ENCODE measurements at regions not wholly inside any gene's neighbourhood (a gene's known extent, or its start where the extent isn't known, plus 50 kb on each side); places are given as distances from the start of the nearest gene placed in this dataset.

DNA sequence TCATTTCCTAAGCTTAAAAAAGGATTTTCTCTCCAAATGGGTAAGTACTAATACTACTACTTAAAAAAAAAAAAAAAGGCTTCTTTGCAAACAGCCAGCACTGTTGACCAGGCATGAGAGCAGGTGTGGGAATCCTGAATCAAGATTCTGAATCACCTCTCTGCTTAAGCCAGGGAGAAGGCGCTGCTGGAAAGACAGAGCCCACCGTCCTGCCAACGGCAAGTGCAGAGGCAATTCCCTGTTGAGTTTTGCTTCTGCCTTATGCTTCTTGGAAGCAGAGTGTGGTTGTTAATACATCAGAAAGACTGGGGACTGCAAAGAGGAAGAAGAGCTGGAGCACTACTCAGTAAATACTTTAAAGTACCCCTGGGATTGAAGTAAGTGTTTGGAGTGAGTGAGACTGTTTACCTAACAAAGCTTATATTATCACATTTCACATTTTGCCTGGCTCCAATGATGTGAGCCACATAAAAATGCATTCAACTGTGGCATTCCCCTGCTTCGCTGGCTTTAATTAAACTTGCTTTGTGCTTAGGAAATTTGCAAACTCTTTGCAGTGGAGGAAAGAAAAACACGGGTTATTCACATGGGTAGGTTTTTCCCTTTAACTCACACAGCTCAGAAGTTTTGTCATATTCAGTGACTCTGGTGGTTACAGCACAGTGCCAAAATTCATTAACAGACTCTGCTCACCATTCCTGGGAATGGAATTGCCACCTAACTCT lies 86.0 kb upstream of the KIF2B start:
- Mint-ChIP-seq H3K9me3 (no peaks in the 10 kb centered on the region), H3K4me3 (no peak overlapping the region), H3K27ac (no peak overlapping the region), H3K36me3 (no peaks in the 10 kb centered on the region), H3K4me1 (peaks cover 8% of the 10 kb centered on the region), H3K27me3 (ENCODE audit: low read depth) (no peaks in the 10 kb centered on the region)
- no peak for DNase-seq (ENCODE audit: low spot score in 2 of 2, unreplicated experiment in 2 of 2)
- TF ChIP-seq, protein P1, sequence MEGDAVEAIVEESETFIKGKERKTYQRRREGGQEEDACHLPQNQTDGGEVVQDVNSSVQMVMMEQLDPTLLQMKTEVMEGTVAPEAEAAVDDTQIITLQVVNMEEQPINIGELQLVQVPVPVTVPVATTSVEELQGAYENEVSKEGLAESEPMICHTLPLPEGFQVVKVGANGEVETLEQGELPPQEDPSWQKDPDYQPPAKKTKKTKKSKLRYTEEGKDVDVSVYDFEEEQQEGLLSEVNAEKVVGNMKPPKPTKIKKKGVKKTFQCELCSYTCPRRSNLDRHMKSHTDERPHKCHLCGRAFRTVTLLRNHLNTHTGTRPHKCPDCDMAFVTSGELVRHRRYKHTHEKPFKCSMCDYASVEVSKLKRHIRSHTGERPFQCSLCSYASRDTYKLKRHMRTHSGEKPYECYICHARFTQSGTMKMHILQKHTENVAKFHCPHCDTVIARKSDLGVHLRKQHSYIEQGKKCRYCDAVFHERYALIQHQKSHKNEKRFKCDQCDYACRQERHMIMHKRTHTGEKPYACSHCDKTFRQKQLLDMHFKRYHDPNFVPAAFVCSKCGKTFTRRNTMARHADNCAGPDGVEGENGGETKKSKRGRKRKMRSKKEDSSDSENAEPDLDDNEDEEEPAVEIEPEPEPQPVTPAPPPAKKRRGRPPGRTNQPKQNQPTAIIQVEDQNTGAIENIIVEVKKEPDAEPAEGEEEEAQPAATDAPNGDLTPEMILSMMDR (IDR thresholded peaks at IDR 0.05; ENCODE audit: unreplicated experiment), result no peak

DNA sequence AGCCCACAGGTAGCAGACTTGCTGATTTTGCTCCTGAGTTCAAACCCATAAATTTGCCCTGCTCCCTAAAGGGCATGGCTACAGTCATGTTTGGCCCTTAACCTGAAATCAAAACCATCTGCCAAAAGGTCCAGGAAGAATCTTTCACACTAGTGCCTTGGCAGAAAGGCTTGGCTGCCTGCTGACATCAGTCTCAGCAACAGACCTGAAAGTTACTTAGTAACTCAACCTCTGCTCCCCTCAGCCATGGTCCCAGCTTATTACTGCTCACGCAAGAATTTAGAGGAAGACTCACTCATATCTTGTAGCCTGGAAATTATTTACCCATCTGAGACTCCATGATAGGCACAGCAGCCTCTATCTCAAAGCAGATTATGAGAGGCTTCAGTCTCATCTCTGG lies 98.0 kb upstream of the KIF2B start:
- DNase-seq (ENCODE audit: low spot score in 2 of 2, unreplicated experiment in 2 of 2), result no peak
- Mint-ChIP-seq H3K9me3 (peaks cover 23% of the 10 kb centered on the region), H3K4me3 (no peak overlapping the region), H3K27ac (no peak overlapping the region), H3K4me1 (peaks cover 2% of the 10 kb centered on the region), H3K36me3 (peaks cover 3% of the 10 kb centered on the region), H3K27me3 (ENCODE audit: low read depth) (no peaks in the 10 kb centered on the region)
- TF ChIP-seq, protein P1 (IDR thresholded peaks at IDR 0.05; ENCODE audit: unreplicated experiment), result no peak

DNA sequence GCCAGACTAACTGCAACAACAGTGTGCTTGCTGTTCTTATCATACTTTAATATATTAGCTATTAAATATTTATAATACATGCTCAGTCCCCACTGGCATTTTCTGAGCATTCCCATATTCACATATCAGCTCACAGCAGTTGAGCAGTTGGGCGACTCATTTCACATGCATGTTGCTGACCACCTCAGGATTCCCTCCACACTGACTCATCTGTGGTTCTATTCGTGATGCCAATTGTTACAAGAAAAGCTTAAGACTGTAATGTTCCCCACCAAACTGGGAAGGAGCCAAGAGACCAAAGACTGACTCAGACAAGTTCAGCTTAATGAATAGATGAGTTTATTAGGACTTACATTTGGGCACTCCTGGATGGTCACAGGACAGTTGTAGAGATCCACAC lies 100.3 kb upstream of the KIF2B start:
- H3K9me3 Mint-ChIP-seq, result peaks cover 12% of the 10 kb centered on the region
- H3K27ac Mint-ChIP-seq, result no peak overlapping the region
- TF ChIP-seq, protein P1 (IDR thresholded peaks at IDR 0.05; ENCODE audit: unreplicated experiment), result no peak
- H3K4me3 Mint-ChIP-seq, result no peak overlapping the region
- H3K4me1 Mint-ChIP-seq, result peaks cover 19% of the 10 kb centered on the region
- DNase-seq (ENCODE audit: low spot score in 2 of 2, unreplicated experiment in 2 of 2), result no peak
- H3K36me3 Mint-ChIP-seq, result no peaks in the 10 kb centered on the region
- no peaks in the 10 kb centered on the region for H3K27me3 Mint-ChIP-seq (ENCODE audit: low read depth)

DNA sequence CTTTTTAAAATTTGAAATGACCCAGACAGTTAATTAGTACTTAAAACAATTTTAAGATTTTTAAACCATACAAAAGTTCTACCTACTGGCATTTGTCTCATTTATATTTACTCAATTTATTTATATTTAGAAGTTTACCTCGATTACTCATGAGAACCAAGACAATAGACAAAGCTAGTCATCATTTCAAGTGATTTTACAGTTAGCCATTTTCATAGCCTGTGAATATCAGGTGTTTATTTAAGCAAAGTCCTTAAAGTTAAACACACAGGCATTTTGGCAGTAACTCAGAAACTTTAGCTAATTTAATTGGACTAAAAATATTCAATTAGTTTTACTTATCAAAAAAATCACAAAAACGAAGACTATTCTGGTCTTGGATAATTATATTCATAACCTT lies 101.6 kb upstream of the KIF2B start:
- no peaks in the 10 kb centered on the region for H3K36me3 Mint-ChIP-seq
- H3K27me3 Mint-ChIP-seq (ENCODE audit: low read depth), result no peaks in the 10 kb centered on the region

DNA sequence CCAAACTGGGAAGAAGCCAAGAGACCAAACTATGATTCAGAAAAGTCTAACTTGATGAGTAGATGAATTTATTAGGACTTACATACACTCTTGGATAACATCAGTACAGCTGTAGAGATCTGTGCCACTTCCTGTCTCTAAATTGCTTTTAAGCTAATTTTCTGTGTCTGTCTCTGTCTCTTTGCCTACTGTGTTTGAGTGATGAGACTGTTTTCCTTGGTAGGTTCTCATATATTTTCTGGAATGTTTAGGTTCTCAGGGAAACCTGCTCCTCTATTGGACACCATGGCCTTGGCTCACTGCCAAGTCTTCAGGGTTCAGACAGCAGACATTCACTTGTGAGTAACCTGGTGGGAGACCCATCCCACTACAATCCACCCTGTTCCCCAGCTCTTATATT lies 103.5 kb upstream of the KIF2B start:
- no peaks in the 10 kb centered on the region for H3K36me3 Mint-ChIP-seq
- H3K27me3 Mint-ChIP-seq (ENCODE audit: low read depth), result no peaks in the 10 kb centered on the region
- H3K4me3 Mint-ChIP-seq, result no peak overlapping the region
- DNase-seq (ENCODE audit: low spot score in 2 of 2, unreplicated experiment in 2 of 2), result peak; percentile 32 to 46
- TF ChIP-seq, protein P1 (IDR thresholded peaks at IDR 0.05; ENCODE audit: unreplicated experiment), result no peak
- peak overlapping the region; percentile 18 for H3K27ac Mint-ChIP-seq
- peaks cover 19% of the 10 kb centered on the region for H3K4me1 Mint-ChIP-seq
- peaks cover 8% of the 10 kb centered on the region for H3K9me3 Mint-ChIP-seq

More for the DNA sequence above, 101.6 kb upstream of the KIF2B start:
- peaks cover 15% of the 10 kb centered on the region for H3K9me3 Mint-ChIP-seq
- no peak overlapping the region for H3K27ac Mint-ChIP-seq
- H3K4me3 Mint-ChIP-seq, result no peak overlapping the region
- TF ChIP-seq, protein P1 (IDR thresholded peaks at IDR 0.05; ENCODE audit: unreplicated experiment), result no peak
- peaks cover 19% of the 10 kb centered on the region for H3K4me1 Mint-ChIP-seq
- DNase-seq (ENCODE audit: low spot score in 2 of 2, unreplicated experiment in 2 of 2), result no peak

Measured in mesothelial cell of epicardium (in vitro differentiated cells).